Natural killer cell (primary cell): ENCODE measurements at regions not wholly inside any gene's neighbourhood (a gene's known extent, or its start where the extent isn't known, plus 50 kb on each side); places are given as distances from the start of the nearest gene placed in this dataset.

ENCODE experiments used
- ATAC-seq, 3 donors: fragments of 150-1000 bp in 2 of 3; fragments of 200-7000 bp in 1 of 3; cut with Tn5 transposase; 1 replicate in 1 of 3; 2 replicates in 2 of 3; pipeline ENCODE4 v1.10.0; 2021; ENCODE audit warnings: mild to moderate bottlenecking in 2 of 3, moderate library complexity in 2 of 3
- DNase-seq, 2 donors: peaks; one replicate each; pipeline versions ENCODE4 v3.0.0 to v3.0.0-alpha.2; 2013 to 2021; ENCODE audit warnings: mixed read lengths in 1 of 2
- H3K27ac ChIP-seq: one replicate; pipeline ENCODE4 v1.5.1; 2013; ENCODE audit warnings: mild to moderate bottlenecking, low read length
- H3K27me3 ChIP-seq: one replicate; pipeline ENCODE4 v1.6.1; 2013; ENCODE audit warnings: low read length; ENCODE audit not compliant: control insufficient read depth, insufficient read depth
- H3K36me3 ChIP-seq: one replicate; pipeline ENCODE4 v1.6.1; 2013; ENCODE audit warnings: low read length; ENCODE audit not compliant: control insufficient read depth, insufficient read depth
- H3K4me1 ChIP-seq: one replicate; pipeline ENCODE4 v1.6.1; 2013; ENCODE audit warnings: low read length; ENCODE audit not compliant: control insufficient read depth, insufficient read depth
- H3K4me3 ChIP-seq: one replicate; pipeline ENCODE4 v1.5.1; 2013; ENCODE audit warnings: low read length
- H3K9me3 ChIP-seq: one replicate; pipeline ENCODE4 v1.6.1; 2013; ENCODE audit warnings: low read length; ENCODE audit not compliant: control insufficient read depth, insufficient read depth
- H3K27ac Mint-ChIP-seq, 2 donors: one replicate each; pipeline ENCODE4 v1.8.0; 2022; ENCODE audit warnings: mild to moderate bottlenecking in 2 of 2, mixed read lengths in 2 of 2, moderate library complexity in 1 of 2
- H3K27me3 Mint-ChIP-seq, 2 donors: one replicate each; pipeline ENCODE4 v1.8.0; 2022; ENCODE audit warnings: low read depth in 2 of 2, mixed read lengths in 2 of 2
- H3K36me3 Mint-ChIP-seq: one replicate; pipeline ENCODE4 v1.8.0; 2022; ENCODE audit warnings: mixed read lengths
- H3K4me1 Mint-ChIP-seq, 2 donors: one replicate each; pipeline ENCODE4 v1.8.0; 2022; ENCODE audit warnings: mixed read lengths in 2 of 2
- H3K4me3 Mint-ChIP-seq: one replicate; pipeline ENCODE4 v1.8.0; 2022; ENCODE audit warnings: mild to moderate bottlenecking, moderate library complexity, mixed read lengths
- H3K9me3 Mint-ChIP-seq, 2 donors: one replicate each; pipeline ENCODE4 v1.8.0; 2022; ENCODE audit warnings: mixed read lengths in 2 of 2
- CTCF ChIP-seq: fragments of 200-600 bp; IDR thresholded peaks from one replicate; pipeline ENCODE4 v1.8.0; 2022; ENCODE audit warnings: antibody characterized with exemption
- WGBS: methylation state at CpG from one replicate; pipeline ENCODE4 v1.1.7; 2013; ENCODE audit warnings: missing lambda C conversion rate; ENCODE audit not compliant: insufficient coverage; 5-methylcytosine and 5-hydroxymethylcytosine counted together
- intact Hi-C: fragments of 100-400 bp; cut with micrococcal nuclease; formaldehyde crosslinking; loops from one replicate; pipeline ENCODE4 v1.14.2; 2022

DNA sequence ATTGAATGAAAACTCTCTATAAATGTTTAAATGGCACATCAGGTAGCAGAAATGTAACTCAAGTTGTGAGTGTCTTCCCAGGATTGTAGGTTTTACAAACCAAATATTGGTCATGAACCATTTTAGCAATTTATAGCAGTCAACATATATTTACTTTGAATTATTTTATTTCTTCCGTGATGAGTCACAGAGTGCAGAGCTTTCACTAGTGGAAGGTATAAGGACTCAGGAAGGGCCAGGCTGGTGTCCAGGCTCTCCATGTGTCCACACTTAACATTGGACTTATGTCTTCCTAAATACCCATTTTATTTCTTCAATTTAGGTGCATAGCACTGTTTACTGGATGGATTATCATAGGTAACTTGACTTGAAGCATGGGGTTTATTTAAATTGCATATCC, 120.9 kb downstream of the OLIG3 start:
- H3K27ac Mint-ChIP-seq, result no peak overlapping the region
- H3K27me3 Mint-ChIP-seq, result no peaks in the 10 kb centered on the region
- H3K27ac ChIP-seq, result no peak overlapping the region
- no CpG with 5 or more reads among the region's 1 CpG for WGBS
- peaks cover 6 to 16% of the 10 kb centered on the region in 2 donors for H3K4me1 Mint-ChIP-seq
- DNase-seq (no peak), ATAC-seq (no peak)
- no peak overlapping the region for H3K4me3 ChIP-seq
- no peaks in the 10 kb centered on the region for H3K4me1 ChIP-seq
- no peaks in the 10 kb centered on the region for H3K27me3 ChIP-seq
- H3K36me3 ChIP-seq, result no peaks in the 10 kb centered on the region
- intact Hi-C loops, result no loop called here
- no peak overlapping the region for H3K4me3 Mint-ChIP-seq
- no peak for TF ChIP-seq CTCF
- H3K36me3 Mint-ChIP-seq, result no peaks in the 10 kb centered on the region
- H3K9me3 Mint-ChIP-seq, result no peaks in the 10 kb centered on the region
- H3K9me3 ChIP-seq, result no peaks in the 10 kb centered on the region

DNA sequence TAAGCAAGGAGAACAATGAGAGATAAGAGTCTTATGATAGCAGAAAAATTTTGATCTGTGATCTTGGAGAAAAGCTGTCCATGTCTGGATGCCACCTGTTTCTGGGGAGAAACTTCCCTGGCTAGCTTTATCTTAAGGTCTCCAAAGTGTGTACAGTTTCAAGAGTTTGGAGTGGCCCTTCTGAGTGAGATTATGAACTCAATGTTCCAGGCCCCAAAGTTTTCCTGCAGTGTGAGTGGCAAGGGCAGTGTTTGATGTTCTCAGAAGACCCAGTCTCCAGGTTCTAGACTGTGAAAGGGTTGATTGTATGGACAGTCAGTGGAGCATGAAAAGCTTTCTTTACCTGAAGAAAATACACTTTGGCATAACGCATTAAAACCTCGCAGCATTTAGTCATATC, 121.7 kb downstream of the OLIG3 start:
- no peaks in the 10 kb centered on the region for H3K9me3 Mint-ChIP-seq
- H3K4me1 ChIP-seq, result no peaks in the 10 kb centered on the region
- intact Hi-C loops, result no loop called here
- ATAC-seq (no peak), DNase-seq (no peak)
- TF ChIP-seq CTCF, result no peak
- no peak overlapping the region for H3K4me3 Mint-ChIP-seq
- no peak overlapping the region for H3K27ac Mint-ChIP-seq
- WGBS, result 100% methylated on average over 2 of the region's 2 CpGs
- no peak overlapping the region for H3K4me3 ChIP-seq
- no peaks in the 10 kb centered on the region for H3K36me3 ChIP-seq
- H3K9me3 ChIP-seq, result no peaks in the 10 kb centered on the region
- no peaks in the 10 kb centered on the region for H3K36me3 Mint-ChIP-seq
- peaks cover 6 to 20% of the 10 kb centered on the region in 2 donors for H3K4me1 Mint-ChIP-seq
- H3K27me3 Mint-ChIP-seq, result no peaks in the 10 kb centered on the region
- H3K27ac ChIP-seq, result no peak overlapping the region
- H3K27me3 ChIP-seq, result no peaks in the 10 kb centered on the region

GRCh38 chr6:137371634-137372016, 122.6 kb downstream of the OLIG3 start:
- H3K4me3 ChIP-seq, result no peak overlapping the region
- no peaks in the 10 kb centered on the region for H3K9me3 ChIP-seq
- no peaks in the 10 kb centered on the region for H3K27me3 Mint-ChIP-seq
- ATAC-seq, result no peak
- intact Hi-C loops, result no loop called here
- no peak overlapping the region for H3K27ac Mint-ChIP-seq
- H3K4me3 Mint-ChIP-seq, result no peak overlapping the region
- no peak overlapping the region for H3K27ac ChIP-seq
- H3K36me3 Mint-ChIP-seq, result no peaks in the 10 kb centered on the region
- no peaks in the 10 kb centered on the region for H3K27me3 ChIP-seq
- 98% methylated on average over 4 of the region's 4 CpGs for WGBS
- no peaks in the 10 kb centered on the region for H3K4me1 ChIP-seq
- no peaks in the 10 kb centered on the region for H3K9me3 Mint-ChIP-seq
- DNase-seq, result no peak
- no peaks in the 10 kb centered on the region for H3K36me3 ChIP-seq
- peaks cover 6 to 20% of the 10 kb centered on the region in 2 donors for H3K4me1 Mint-ChIP-seq
- no peak for TF ChIP-seq CTCF

DNA sequence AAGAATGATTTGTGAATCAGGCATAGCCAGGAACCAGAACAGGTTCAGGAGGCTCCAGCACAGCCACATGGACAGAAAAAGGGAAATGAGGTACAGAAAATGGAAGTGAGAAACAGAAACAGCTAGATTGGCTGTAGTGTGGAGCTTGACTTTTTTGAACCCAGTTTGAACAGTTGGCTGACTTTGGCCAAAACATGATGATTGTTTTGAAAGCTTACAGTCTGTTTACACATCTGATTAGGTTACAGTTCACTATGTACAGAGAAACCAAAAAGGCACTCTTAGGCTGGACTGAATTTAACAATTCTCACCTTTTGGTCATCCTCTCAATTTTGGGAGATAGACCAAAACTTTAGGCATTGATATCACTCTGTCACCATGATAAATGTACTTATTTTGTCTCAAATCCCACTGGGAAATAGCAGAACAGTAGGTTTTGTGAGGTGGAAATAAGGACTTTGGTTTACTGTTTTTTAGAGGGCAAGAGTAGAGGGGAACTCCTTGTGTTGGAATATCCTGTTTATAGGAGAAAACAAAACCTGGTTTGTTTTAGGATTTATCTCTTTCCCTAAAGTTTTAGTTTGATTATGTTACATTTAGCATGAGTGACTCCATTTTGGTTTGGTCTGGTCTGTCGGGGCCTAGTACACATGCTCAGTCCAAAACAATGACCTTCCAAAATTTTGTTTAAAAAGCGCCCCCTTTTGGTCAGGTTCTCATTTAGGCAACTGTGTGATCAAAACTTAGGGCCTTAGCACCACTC, 123.1 kb downstream of the OLIG3 start:
- no peaks in the 10 kb centered on the region for H3K9me3 ChIP-seq
- H3K4me3 Mint-ChIP-seq, result no peak overlapping the region
- ATAC-seq (no peak), DNase-seq (no peak)
- 75% methylated on average over 2 of the region's 2 CpGs for WGBS
- H3K27ac ChIP-seq, result no peak overlapping the region
- no peaks in the 10 kb centered on the region for H3K27me3 ChIP-seq
- H3K4me1 ChIP-seq, result no peaks in the 10 kb centered on the region
- H3K36me3 Mint-ChIP-seq, result no peaks in the 10 kb centered on the region
- peaks cover under 1 to 15% of the 10 kb centered on the region in 2 donors for H3K4me1 Mint-ChIP-seq
- H3K9me3 Mint-ChIP-seq, result no peaks in the 10 kb centered on the region
- no peaks in the 10 kb centered on the region for H3K27me3 Mint-ChIP-seq
- intact Hi-C loops, result no loop called here
- H3K36me3 ChIP-seq, result no peaks in the 10 kb centered on the region
- H3K4me3 ChIP-seq, result no peak overlapping the region
- no peak overlapping the region for H3K27ac Mint-ChIP-seq
- TF ChIP-seq CTCF, result no peak
